ENCODE measurements at regions not wholly inside any gene's neighbourhood (a gene's known extent, or its start where the extent isn't known, plus 50 kb on each side); places are given as distances from the start of the nearest gene placed in this dataset.

DNA sequence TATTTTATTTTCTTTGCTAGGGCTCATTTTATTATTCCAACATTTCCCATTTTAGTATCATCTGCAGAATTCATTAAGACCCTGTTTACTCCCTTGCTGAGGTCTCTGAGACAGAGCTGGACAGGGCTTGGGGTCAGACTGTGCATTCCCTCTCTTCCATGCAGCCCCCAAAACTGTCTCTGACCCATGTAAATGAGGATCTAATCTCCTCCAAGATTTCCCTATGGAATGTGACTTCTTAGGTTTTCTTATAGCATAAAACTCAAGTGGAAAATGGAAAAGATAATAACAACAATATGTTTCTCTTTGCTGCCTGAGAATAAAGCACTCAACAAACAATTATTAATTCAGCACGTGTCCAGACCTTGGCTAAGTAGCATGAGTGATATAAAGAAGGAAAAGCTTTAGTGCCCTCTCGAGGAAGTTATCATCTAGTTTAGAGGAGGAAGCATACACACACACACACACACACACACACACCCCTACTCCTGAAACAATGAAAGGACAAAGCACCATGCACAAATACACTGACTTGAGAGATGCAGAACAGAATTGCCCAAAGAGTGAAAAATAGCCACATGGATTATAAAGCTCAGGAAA lies 815.5 kb downstream of the BCKDHB start:
- peak; percentile 28 for DNase-seq (ENCODE audit: low read depth)
- no peak overlapping the region for H3K4me3 ChIP-seq (ENCODE audit: control insufficient read depth, low read depth, low read length)
- TF ChIP-seq, protein P1, sequence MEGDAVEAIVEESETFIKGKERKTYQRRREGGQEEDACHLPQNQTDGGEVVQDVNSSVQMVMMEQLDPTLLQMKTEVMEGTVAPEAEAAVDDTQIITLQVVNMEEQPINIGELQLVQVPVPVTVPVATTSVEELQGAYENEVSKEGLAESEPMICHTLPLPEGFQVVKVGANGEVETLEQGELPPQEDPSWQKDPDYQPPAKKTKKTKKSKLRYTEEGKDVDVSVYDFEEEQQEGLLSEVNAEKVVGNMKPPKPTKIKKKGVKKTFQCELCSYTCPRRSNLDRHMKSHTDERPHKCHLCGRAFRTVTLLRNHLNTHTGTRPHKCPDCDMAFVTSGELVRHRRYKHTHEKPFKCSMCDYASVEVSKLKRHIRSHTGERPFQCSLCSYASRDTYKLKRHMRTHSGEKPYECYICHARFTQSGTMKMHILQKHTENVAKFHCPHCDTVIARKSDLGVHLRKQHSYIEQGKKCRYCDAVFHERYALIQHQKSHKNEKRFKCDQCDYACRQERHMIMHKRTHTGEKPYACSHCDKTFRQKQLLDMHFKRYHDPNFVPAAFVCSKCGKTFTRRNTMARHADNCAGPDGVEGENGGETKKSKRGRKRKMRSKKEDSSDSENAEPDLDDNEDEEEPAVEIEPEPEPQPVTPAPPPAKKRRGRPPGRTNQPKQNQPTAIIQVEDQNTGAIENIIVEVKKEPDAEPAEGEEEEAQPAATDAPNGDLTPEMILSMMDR (conservative IDR thresholded peaks at IDR 0.05; ENCODE audit: control insufficient read depth, insufficient read depth, low read depth, low read length) = no peak

DNA sequence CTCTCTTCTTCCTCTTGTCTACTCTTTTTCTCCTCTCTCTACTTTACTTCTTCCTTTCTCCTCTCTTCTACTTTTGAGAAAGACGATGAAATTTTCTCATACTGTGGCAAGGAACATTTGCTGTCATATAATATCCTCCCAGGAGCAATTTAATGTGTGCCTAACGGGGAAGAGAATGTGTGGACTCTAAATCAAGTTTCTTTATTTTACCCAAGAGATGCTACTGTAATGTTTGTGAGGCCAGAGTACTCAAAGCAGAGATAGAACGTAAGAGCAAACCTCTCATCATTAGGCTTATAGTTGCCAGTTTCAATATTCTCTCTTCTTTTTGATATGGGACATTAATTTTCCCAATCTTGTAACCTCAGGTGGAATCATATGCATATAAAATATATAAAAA lies 801.4 kb downstream of the BCKDHB start:
- TF ChIP-seq, protein P1 (conservative IDR thresholded peaks at IDR 0.05; ENCODE audit: control insufficient read depth, insufficient read depth, low read depth, low read length) = no peak
- H3K4me3 ChIP-seq (ENCODE audit: control insufficient read depth, low read depth, low read length) = no peak overlapping the region
- no peak for DNase-seq (ENCODE audit: low read depth)

DNA sequence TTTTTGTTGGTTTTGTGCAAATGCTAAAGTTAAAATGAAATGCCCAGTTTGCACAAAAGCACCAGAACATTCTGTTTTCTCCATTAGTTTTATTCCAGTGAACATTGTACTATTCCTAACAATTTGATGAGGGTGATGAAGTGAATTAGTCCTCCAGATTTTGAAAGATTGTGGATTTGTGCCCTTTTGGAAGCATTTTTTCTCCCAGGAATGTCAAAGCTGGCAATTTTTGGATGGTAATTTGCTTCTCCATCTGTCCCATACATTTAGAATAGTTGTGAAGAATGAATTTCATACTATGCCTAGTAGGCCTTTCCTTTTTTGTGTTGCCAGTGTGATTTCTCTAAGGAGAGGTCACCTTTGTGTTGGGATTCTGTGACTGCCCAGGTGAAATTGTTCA lies 797.2 kb downstream of the BCKDHB start:
- no peak for DNase-seq (ENCODE audit: low read depth)
- H3K4me3 ChIP-seq (ENCODE audit: control insufficient read depth, low read depth, low read length) = no peak overlapping the region
- TF ChIP-seq, protein P1 (conservative IDR thresholded peaks at IDR 0.05; ENCODE audit: control insufficient read depth, insufficient read depth, low read depth, low read length) = no peak

DNA sequence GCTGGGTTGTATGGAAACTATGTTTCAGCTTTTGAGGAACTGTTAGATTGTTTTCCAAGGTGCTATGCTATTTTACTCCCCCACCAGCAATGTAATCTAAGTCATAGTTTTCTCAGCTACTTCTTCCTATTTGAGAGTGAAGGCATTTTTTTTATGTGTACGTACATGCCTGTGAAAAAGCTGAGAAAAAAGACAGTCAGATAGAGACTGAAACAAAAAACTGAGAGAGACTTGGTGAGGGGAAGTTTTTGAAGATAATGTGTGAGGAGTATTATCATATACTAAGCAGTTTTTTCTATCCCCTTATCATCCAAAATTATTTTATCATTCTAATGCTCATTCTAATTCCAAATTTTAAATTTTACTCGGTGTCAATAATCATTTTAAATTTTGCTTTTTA lies 780.0 kb downstream of the BCKDHB start:
- TF ChIP-seq, protein P1 (conservative IDR thresholded peaks at IDR 0.05; ENCODE audit: control insufficient read depth, insufficient read depth, low read depth, low read length) = no peak
- no peak for DNase-seq (ENCODE audit: low read depth)
- no peak overlapping the region for H3K4me3 ChIP-seq (ENCODE audit: control insufficient read depth, low read depth, low read length)

DNA sequence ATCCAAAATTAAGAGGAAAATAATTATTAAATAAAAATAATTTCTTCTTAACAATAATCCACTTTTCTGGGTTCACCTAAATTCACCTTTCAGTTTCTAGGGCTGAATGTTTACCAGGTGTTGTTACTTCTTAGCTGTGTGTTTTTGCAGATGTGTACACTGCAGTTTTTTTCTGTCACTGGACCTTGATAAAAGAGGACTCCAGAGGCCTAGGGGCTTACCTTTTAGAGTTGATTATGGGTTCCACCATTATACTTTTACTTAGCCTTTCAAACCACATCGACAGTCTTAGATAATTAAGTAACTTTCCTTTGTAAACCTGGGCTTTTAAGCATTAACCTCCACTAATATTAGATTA lies 766.5 kb downstream of the BCKDHB start:
- no peak for DNase-seq (ENCODE audit: low read depth)
- TF ChIP-seq, protein P1 (conservative IDR thresholded peaks at IDR 0.05; ENCODE audit: control insufficient read depth, insufficient read depth, low read depth, low read length) = no peak
- no peak overlapping the region for H3K4me3 ChIP-seq (ENCODE audit: control insufficient read depth, low read depth, low read length)

DNA sequence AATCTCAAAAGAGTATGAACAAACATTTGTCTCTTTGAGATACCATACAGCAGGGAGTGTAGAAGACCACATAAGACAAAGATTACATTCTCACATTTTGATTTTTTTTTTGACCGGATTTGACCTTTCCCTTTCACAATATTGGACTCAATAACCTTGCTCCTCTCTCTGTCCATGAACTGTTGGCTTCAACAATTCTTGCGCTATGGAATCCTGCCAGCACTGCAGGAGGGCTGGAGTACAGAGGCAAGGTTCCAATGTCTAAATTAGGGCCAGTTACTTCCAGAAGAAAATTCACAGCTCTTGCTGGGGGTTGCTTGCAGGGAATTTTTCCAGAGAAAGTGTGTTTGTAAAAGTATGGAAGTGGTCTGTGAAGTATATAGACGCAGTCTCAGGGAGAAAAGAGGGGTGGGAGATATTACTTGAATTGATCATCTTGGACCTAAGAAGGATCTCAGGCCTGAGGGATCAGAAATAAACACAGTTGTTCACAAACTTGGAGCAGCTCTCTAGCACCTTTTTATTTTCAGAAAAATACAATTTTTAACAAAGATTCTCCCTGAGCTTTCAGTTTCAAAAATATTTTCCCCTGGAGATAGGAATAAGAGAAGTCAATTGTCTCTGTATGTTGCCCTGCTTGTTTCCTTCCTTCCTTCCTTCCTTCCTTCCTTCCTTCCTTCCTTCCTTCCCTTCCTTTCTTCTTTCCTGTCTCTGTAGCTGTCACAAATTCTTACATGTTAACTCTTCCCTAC lies 765.9 kb downstream of the BCKDHB start:
- no peak overlapping the region for H3K4me3 ChIP-seq (ENCODE audit: control insufficient read depth, low read depth, low read length)
- TF ChIP-seq, protein P1 (conservative IDR thresholded peaks at IDR 0.05; ENCODE audit: control insufficient read depth, insufficient read depth, low read depth, low read length) = no peak
- peak; percentile 33 for DNase-seq (ENCODE audit: low read depth)
